Mesenchymal stem cell (in vitro differentiated cells and primary cell): ENCODE measurements at regions not wholly inside any gene's neighbourhood (a gene's known extent, or its start where the extent isn't known, plus 50 kb on each side); places are given as distances from the start of the nearest gene placed in this dataset.
"Not testable (repeated sequence)": the region's sequence is repeated elsewhere in the genome, so short reads cannot be mapped to it uniquely, and the experiment has no call there.

Experiments used
- DNase-seq: peaks from one replicate; pipeline ENCODE4 v3.0.0-alpha.2; 2013
- H2AFZ ChIP-seq: one replicate; pipeline ENCODE4 v1.6.1; 2013; ENCODE audit warnings: low read depth, mild to moderate bottlenecking, control low read depth, inconsistent platforms, low read length, moderate library complexity
- H2AK5ac ChIP-seq: 2 replicates; pipeline ENCODE4 v1.6.1; 2013; ENCODE audit warnings: low read length, moderate library complexity, mild to moderate bottlenecking, inconsistent platforms; ENCODE audit not compliant: severe bottlenecking
- H2BK120ac ChIP-seq: one replicate; pipeline ENCODE4 v1.6.1; 2013; ENCODE audit warnings: low read depth, mild to moderate bottlenecking, inconsistent platforms, low read length, moderate library complexity
- H2BK12ac ChIP-seq, 2 experiments: one replicate each; pipeline ENCODE4 v1.6.1; 2013; ENCODE audit warnings: inconsistent platforms in 2 of 2, low read length in 2 of 2, mild to moderate bottlenecking in 2 of 2, moderate library complexity in 2 of 2, control low read depth in 1 of 2
- H2BK15ac ChIP-seq: one replicate; pipeline ENCODE4 v1.6.1; 2013; ENCODE audit warnings: mild to moderate bottlenecking, low read depth, inconsistent platforms; ENCODE audit not compliant: poor library complexity, severe bottlenecking
- H2BK5ac ChIP-seq: 2 replicates; pipeline ENCODE4 v1.6.1; 2013; ENCODE audit warnings: low read depth, mild to moderate bottlenecking, low read length, control low read depth, inconsistent platforms; ENCODE audit not compliant: poor library complexity, severe bottlenecking
- H3K14ac ChIP-seq, 2 experiments: one replicate each; pipeline ENCODE4 v1.6.1; 2013; ENCODE audit warnings: inconsistent platforms in 2 of 2, low read length in 2 of 2, control low read depth in 1 of 2, mild to moderate bottlenecking in 1 of 2, moderate library complexity in 1 of 2
- H3K18ac ChIP-seq, 2 experiments: one replicate each; pipeline ENCODE4 v1.6.1; 2013; ENCODE audit warnings: inconsistent platforms in 2 of 2, low read length in 2 of 2, control low read depth in 1 of 2, low read depth in 1 of 2, mild to moderate bottlenecking in 1 of 2
- H3K23ac ChIP-seq, 2 experiments: one replicate each; pipeline ENCODE4 v1.6.1; 2013; ENCODE audit warnings: inconsistent platforms in 2 of 2, low read length in 2 of 2, mild to moderate bottlenecking in 2 of 2, moderate library complexity in 2 of 2, control low read depth in 1 of 2
- H3K27ac ChIP-seq: 2 replicates; pipeline ENCODE4 v1.5.1; 2013; ENCODE audit warnings: mild to moderate bottlenecking, moderate library complexity, low read length, control low read depth, inconsistent platforms; ENCODE audit not compliant: poor library complexity, severe bottlenecking
- H3K27me3 ChIP-seq, 2 experiments: 2 replicates each; pipeline versions ENCODE4 v1.6.1 to v1.7.0; 2013; ENCODE audit warnings: low read length in 2 of 2, mild to moderate bottlenecking in 2 of 2, moderate library complexity in 2 of 2, control low read depth in 1 of 2, inconsistent platforms in 1 of 2; ENCODE audit not compliant: control insufficient read depth in 1 of 2, insufficient read depth in 1 of 2
- H3K36me3 ChIP-seq, 2 experiments: 2 replicates each; pipeline versions ENCODE4 v1.6.1 to v1.7.0; 2013; ENCODE audit warnings: low read length in 2 of 2, control low read depth in 1 of 2, inconsistent platforms in 1 of 2, low read depth in 1 of 2, mild to moderate bottlenecking in 1 of 2; ENCODE audit not compliant: insufficient read depth in 2 of 2, control insufficient read depth in 1 of 2
- H3K4ac ChIP-seq, 2 experiments: one replicate each; pipeline ENCODE4 v1.6.1; 2013; ENCODE audit warnings: inconsistent platforms in 2 of 2, low read length in 2 of 2, mild to moderate bottlenecking in 2 of 2, moderate library complexity in 2 of 2, control low read depth in 1 of 2, low read depth in 1 of 2
- H3K4me1 ChIP-seq: 2 replicates; pipeline ENCODE4 v1.6.1; 2013; ENCODE audit warnings: low read depth, low read length, control low read depth; ENCODE audit not compliant: control insufficient read depth, insufficient read depth
- H3K4me2 ChIP-seq: 2 replicates; pipeline ENCODE4 v1.6.1; 2013; ENCODE audit warnings: low read length, mild to moderate bottlenecking, inconsistent platforms; ENCODE audit not compliant: poor library complexity, severe bottlenecking
- H3K4me3 ChIP-seq, 2 experiments: 2 replicates each; pipeline versions ENCODE4 v1.5.1 to v1.7.0; 2013; ENCODE audit warnings: low read length in 2 of 2, mild to moderate bottlenecking in 2 of 2, control low read depth in 1 of 2, low read depth in 1 of 2; ENCODE audit not compliant: insufficient read depth in 1 of 2
- H3K79me1 ChIP-seq: replicated peaks from 2 replicates; pipeline ENCODE4 v1.6.1; 2013; ENCODE audit warnings: mild to moderate bottlenecking, control low read depth, low read length, inconsistent platforms; ENCODE audit not compliant: poor library complexity, severe bottlenecking
- H3K9ac ChIP-seq: 2 replicates; pipeline ENCODE4 v1.7.0; 2013; ENCODE audit warnings: mild to moderate bottlenecking, low read length, moderate library complexity
- H3K9me3 ChIP-seq: 2 replicates; pipeline ENCODE4 v1.7.0; 2013; ENCODE audit warnings: mild to moderate bottlenecking, low read length; ENCODE audit not compliant: control insufficient read depth
- H4K8ac ChIP-seq: one replicate; pipeline ENCODE4 v1.6.1; 2013; ENCODE audit warnings: inconsistent platforms, mild to moderate bottlenecking, low read length, moderate library complexity
- H4K91ac ChIP-seq: one replicate; pipeline ENCODE4 v1.6.1; 2013; ENCODE audit warnings: mild to moderate bottlenecking, low read length, inconsistent platforms
- WGBS: methylation state at CpG from one replicate; pipeline ENCODE4 v1.1.7; 2013; ENCODE audit warnings: mixed read lengths; 5-methylcytosine and 5-hydroxymethylcytosine counted together

DNA sequence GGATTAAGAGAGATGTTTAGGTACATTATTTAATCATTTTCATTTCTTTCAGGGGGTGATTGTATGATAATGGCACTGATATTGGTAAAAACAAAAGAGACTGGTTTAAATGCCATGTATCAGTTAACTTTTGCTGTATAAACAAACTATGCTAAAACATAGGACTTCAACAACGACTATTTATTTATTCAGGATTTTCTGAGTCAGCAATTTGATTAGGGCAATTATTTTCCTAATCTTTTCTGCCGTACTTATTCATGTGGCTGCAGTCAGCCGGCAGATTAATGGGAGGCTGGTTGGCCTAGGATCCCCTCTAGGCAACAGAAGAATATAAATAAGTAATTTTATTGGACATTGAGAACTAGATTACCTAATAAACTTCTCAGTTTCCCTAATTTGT is 661.7 kb upstream of the RAG2 start:
- no peaks in the 10 kb centered on the region for H3K4me1 ChIP-seq
- H3K79me1 ChIP-seq: no peaks in the 10 kb centered on the region
- H3K4ac ChIP-seq: no peak overlapping the region
- no peak overlapping the region for H3K18ac ChIP-seq
- no peak overlapping the region for H4K8ac ChIP-seq
- no peak overlapping the region for H2BK12ac ChIP-seq
- H3K4me3 ChIP-seq: no peak overlapping the region
- no peak overlapping the region for H4K91ac ChIP-seq
- no peak overlapping the region for H3K4me2 ChIP-seq
- H2AK5ac ChIP-seq: no peak overlapping the region
- H2BK5ac ChIP-seq: no peak overlapping the region
- H3K14ac ChIP-seq: no peak overlapping the region
- 87% methylated on average over 3 of the region's 3 CpGs for WGBS
- H3K9ac ChIP-seq: no peak overlapping the region
- H3K23ac ChIP-seq: no peak overlapping the region
- DNase-seq: no peak
- no peaks in the 10 kb centered on the region for H3K27me3 ChIP-seq
- no peaks in the 10 kb centered on the region for H3K36me3 ChIP-seq
- H2BK15ac ChIP-seq: no peak overlapping the region
- no peak overlapping the region for H2BK120ac ChIP-seq
- no peak overlapping the region for H2AFZ ChIP-seq
- no peak overlapping the region for H3K27ac ChIP-seq
- H3K9me3 ChIP-seq: no peaks in the 10 kb centered on the region

DNA sequence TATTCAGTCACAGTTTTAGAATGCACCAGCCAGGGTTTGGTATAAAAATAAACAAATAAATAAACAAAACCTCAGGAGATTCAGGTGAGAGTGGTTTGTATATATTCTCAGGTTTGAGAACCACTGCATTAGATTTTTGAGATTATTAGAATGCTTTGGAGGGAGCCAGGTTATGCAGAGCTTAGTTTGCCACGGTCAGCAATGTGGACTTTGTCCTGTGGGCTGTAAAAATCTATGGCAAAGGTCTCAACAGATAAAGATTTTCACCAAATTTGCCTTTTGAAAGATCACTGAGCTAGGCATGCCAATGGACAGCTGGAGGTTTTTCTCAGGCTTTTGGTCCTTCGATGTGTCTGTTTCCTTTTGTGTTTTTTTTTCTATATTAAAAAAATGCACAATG is 650.1 kb upstream of the RAG2 start:
- Histone ChIP-seq H2BK5ac (no peak overlapping the region), H4K8ac (no peak overlapping the region), H3K23ac (no peak overlapping the region), H3K79me1 (no peaks in the 10 kb centered on the region), H2BK120ac (no peak overlapping the region), H3K4me1 (no peaks in the 10 kb centered on the region), H3K27me3 (no peaks in the 10 kb centered on the region), H3K18ac (no peak overlapping the region), H3K4me2 (no peak overlapping the region), H2AFZ (no peak overlapping the region), H3K4me3 (no peak overlapping the region), H3K9me3 (peaks cover 7% of the 10 kb centered on the region), H3K4ac (no peak overlapping the region), H2BK12ac (no peak overlapping the region), H3K14ac (no peak overlapping the region), H4K91ac (no peak overlapping the region), H2BK15ac (no peak overlapping the region), H2AK5ac (no peak overlapping the region), H3K27ac (no peak overlapping the region), H3K9ac (no peak overlapping the region), H3K36me3 (no peaks in the 10 kb centered on the region)
- 56% methylated on average over 1 of the region's 2 CpGs for WGBS
- no peak for DNase-seq

DNA sequence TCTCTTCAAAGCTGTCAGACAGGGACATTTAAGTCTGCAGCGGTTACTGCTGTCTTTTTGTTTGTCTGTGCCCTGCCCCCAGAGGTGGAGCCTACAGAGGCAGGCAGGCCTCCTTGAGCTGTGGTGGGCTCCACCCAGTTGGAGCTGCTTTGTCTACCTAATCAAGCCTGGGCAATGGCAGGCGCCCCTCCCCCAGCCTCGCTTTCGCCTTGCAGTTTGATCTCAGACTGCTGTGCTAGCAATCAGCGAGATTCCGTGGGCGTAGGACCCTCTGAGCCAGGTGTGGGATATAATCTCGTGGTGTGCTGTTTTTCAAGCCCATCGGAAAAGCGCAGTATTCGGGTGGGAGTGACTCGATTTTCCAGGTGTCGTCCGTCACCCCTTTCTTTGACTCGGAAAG is 648.1 kb upstream of the RAG2 start:
- H4K91ac ChIP-seq, H2BK5ac ChIP-seq, H3K4ac ChIP-seq, DNase-seq, H3K4me1 ChIP-seq, H2BK12ac ChIP-seq, H3K23ac ChIP-seq, H3K14ac ChIP-seq, H3K18ac ChIP-seq, H2AFZ ChIP-seq, H3K27ac ChIP-seq, H4K8ac ChIP-seq, H2AK5ac ChIP-seq, H3K27me3 ChIP-seq, H3K79me1 ChIP-seq, H2BK15ac ChIP-seq, H3K9me3 ChIP-seq, H2BK120ac ChIP-seq, H3K9ac ChIP-seq, H3K4me2 ChIP-seq, H3K4me3 ChIP-seq, H3K36me3 ChIP-seq: not testable (repeated sequence)
- WGBS: 92% methylated on average over 14 of the region's 15 CpGs

DNA sequence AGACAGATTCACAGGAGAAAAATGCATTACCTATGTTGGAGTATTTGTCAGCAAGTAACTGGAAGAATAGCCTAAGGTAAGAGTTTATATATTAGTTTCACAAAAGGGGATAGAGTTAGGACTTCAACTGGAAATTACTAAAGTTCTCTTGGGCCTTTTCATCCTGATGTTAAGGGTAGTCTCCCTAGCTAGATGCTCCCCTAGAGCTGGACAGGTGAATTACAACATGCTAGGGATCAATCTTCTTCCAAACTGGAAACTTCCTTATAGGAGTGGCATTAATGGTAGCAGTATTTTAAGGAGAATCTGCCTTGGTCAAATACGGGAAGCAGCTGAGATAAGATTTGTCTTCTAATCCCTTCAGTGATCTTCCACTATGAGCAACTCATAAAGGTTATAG is 632.8 kb upstream of the RAG2 start:
- no peak overlapping the region for H3K23ac ChIP-seq
- H2AK5ac ChIP-seq: no peak overlapping the region
- peaks cover 2% of the 10 kb centered on the region for H3K9me3 ChIP-seq
- H2BK15ac ChIP-seq: no peak overlapping the region
- H3K14ac ChIP-seq: no peak overlapping the region
- no peak overlapping the region for H2BK120ac ChIP-seq
- H4K8ac ChIP-seq: no peak overlapping the region
- H3K27me3 ChIP-seq: no peaks in the 10 kb centered on the region
- no peaks in the 10 kb centered on the region for H3K36me3 ChIP-seq
- no peak overlapping the region for H2BK12ac ChIP-seq
- no peak overlapping the region for H3K4ac ChIP-seq
- H2BK5ac ChIP-seq: no peak overlapping the region
- no peak overlapping the region for H3K27ac ChIP-seq
- WGBS: no CpG with 5 or more reads among the region's 1 CpG
- H3K4me1 ChIP-seq: no peaks in the 10 kb centered on the region
- no peaks in the 10 kb centered on the region for H3K79me1 ChIP-seq
- no peak overlapping the region for H3K9ac ChIP-seq
- no peak overlapping the region for H4K91ac ChIP-seq
- H3K4me2 ChIP-seq: no peak overlapping the region
- H3K4me3 ChIP-seq: no peak overlapping the region
- H3K18ac ChIP-seq: no peak overlapping the region
- no peak overlapping the region for H2AFZ ChIP-seq
- no peak for DNase-seq
